Neural crest cell (in vitro differentiated cells): ENCODE measurements at regions not wholly inside any gene's neighbourhood (a gene's known extent, or its start where the extent isn't known, plus 50 kb on each side); places are given as distances from the start of the nearest gene placed in this dataset.
A peak's percentile ranks its signal among the peaks of the same experiment; 100 is the strongest.

Experiments used
- DNase-seq: peaks from one replicate; pipeline ENCODE4 v3.0.0; 2021; ENCODE audit warnings: low read depth, mixed read lengths, low spot score
- H3K27ac Mint-ChIP-seq: one replicate; pipeline ENCODE4 v1.8.0; 2021; ENCODE audit warnings: mild to moderate bottlenecking, mixed read lengths; ENCODE audit not compliant: unreplicated experiment
- H3K27me3 Mint-ChIP-seq: 2 replicates; pipeline ENCODE4 v1.8.0; 2021; ENCODE audit warnings: low read depth, mild to moderate bottlenecking, mixed read lengths
- H3K36me3 Mint-ChIP-seq: 2 replicates; pipeline ENCODE4 v1.8.0; 2021; ENCODE audit warnings: low read depth, mild to moderate bottlenecking, mixed read lengths
- H3K4me1 Mint-ChIP-seq: 2 replicates; pipeline ENCODE4 v1.8.0; 2021; ENCODE audit warnings: mixed read lengths
- H3K4me3 Mint-ChIP-seq: one replicate; pipeline ENCODE4 v1.8.0; 2021; ENCODE audit warnings: mild to moderate bottlenecking, mixed read lengths
- H3K9me3 Mint-ChIP-seq: 2 replicates; pipeline ENCODE4 v1.8.0; 2021; ENCODE audit warnings: mixed read lengths
- CTCF ChIP-seq: fragments of 200-600 bp; sonication (generic); conservative IDR thresholded peaks from 2 replicates; pipeline ENCODE4 v1.5.0; 2021; ENCODE audit warnings: antibody characterized with exemption, mild to moderate bottlenecking

GRCh38 chr1:213659580-213660547, 327.9 kb upstream of the PROX1 start:
- Mint-ChIP-seq H3K36me3 (no peaks in the 10 kb centered on the region), H3K4me3 (no peak overlapping the region), H3K27me3 (no peaks in the 10 kb centered on the region), H3K9me3 (no peaks in the 10 kb centered on the region), H3K4me1 (peaks cover 14% of the 10 kb centered on the region), H3K27ac (no peak overlapping the region)
- DNase-seq = no peak
- TF ChIP-seq CTCF = no peak

DNA sequence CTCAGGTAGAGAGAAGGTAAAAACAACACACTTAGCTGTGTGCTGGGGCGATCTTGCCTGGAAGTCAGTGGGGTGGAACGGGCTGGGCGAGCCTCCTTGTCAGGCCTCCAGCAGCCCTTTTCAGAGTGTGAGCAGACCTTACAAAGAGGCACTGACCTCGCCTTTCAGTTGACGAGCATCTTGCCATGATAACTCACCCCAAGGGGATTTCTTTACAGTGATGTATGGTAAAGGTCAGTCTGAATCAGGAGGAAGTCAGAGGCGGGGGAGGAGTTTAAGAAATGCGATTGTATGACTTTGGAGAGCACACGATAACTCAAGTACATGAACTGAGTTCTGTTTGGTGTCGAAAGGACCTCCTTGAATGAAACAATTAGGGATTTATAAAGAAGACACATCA, 326.5 kb upstream of the PROX1 start:
- H3K36me3 Mint-ChIP-seq = no peaks in the 10 kb centered on the region
- H3K27ac Mint-ChIP-seq = no peak overlapping the region
- no peaks in the 10 kb centered on the region for H3K9me3 Mint-ChIP-seq
- H3K4me1 Mint-ChIP-seq = peaks cover 14% of the 10 kb centered on the region
- DNase-seq = peak; percentile 6
- TF ChIP-seq CTCF = no peak
- H3K27me3 Mint-ChIP-seq = no peaks in the 10 kb centered on the region
- H3K4me3 Mint-ChIP-seq = no peak overlapping the region

- H3K27ac Mint-ChIP-seq = no peak overlapping the region
- no peak for DNase-seq
- H3K9me3 Mint-ChIP-seq = peaks cover 3% of the 10 kb centered on the region
- H3K36me3 Mint-ChIP-seq = no peaks in the 10 kb centered on the region
- H3K4me3 Mint-ChIP-seq = no peak overlapping the region
- H3K4me1 Mint-ChIP-seq = peaks cover 13% of the 10 kb centered on the region
- no peaks in the 10 kb centered on the region for H3K27me3 Mint-ChIP-seq
- no peak for TF ChIP-seq CTCF
Observed at GRCh38 chr1:213666113-213666512, 321.7 kb upstream of the PROX1 start.

- Mint-ChIP-seq H3K36me3 (no peaks in the 10 kb centered on the region), H3K27ac (no peak overlapping the region), H3K4me3 (no peak overlapping the region), H3K4me1 (peaks cover 5% of the 10 kb centered on the region), H3K9me3 (peaks cover 3% of the 10 kb centered on the region), H3K27me3 (no peaks in the 10 kb centered on the region)
- no peak for DNase-seq
- TF ChIP-seq CTCF = no peak
Observed at GRCh38 chr1:213666922-213667321, 320.9 kb upstream of the PROX1 start.

DNA sequence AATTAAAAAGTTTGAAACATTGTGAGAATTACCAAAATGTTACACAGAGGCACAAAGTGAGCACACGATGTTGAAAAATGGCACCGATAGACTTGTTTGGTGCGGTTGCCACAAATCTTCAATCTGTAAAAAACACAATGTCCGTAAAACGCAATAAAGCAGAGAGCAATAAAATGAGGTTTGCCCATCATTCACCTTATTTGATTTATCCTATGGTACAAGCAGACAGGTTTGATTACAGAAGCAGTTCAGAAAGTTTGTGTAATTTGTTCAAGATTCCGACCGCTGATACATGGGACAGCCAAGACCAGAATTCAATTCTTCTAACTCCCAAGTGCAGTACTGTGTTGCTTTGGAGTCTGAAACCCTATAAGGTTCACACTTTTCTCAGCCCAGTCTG, 318.3 kb upstream of the PROX1 start:
- Mint-ChIP-seq H3K4me3 (no peak overlapping the region), H3K9me3 (peaks cover 3% of the 10 kb centered on the region), H3K36me3 (no peaks in the 10 kb centered on the region), H3K4me1 (no peaks in the 10 kb centered on the region), H3K27ac (no peak overlapping the region), H3K27me3 (no peaks in the 10 kb centered on the region)
- no peak for DNase-seq
- no peak for TF ChIP-seq CTCF
